Adrenal gland (tissue), 5 donors: ENCODE measurements at regions not wholly inside any gene's neighbourhood (a gene's known extent, or its start where the extent isn't known, plus 50 kb on each side); places are given as distances from the start of the nearest gene placed in this dataset.

ENCODE experiments used
- POLR2A ChIP-seq, 2 donors: fragments of 450-650 bp; IDR thresholded peaks; one replicate each; pipeline ENCODE4 v1.6.1; 2017; ENCODE audit warnings: antibody characterized with exemption in 2 of 2, mild to moderate bottlenecking in 2 of 2, moderate library complexity in 1 of 2
- TF ChIP-seq, protein P1 (sequence below), 6 experiments: fragments of 450-650 bp in 4 of 6; fragments of 200-600 bp in 2 of 6; sonication (generic) in 1 of 6; IDR thresholded peaks; 1 replicate in 5 of 6; 2 replicates in 1 of 6; pipeline versions ENCODE4 v1.5.1 to v1.8.0; 2016 to 2021; ENCODE audit warnings: antibody characterized with exemption in 6 of 6, mild to moderate bottlenecking in 2 of 6, moderate library complexity in 1 of 6
- donor health status: DM: no; HTN: no; CAD: no.

DNA sequence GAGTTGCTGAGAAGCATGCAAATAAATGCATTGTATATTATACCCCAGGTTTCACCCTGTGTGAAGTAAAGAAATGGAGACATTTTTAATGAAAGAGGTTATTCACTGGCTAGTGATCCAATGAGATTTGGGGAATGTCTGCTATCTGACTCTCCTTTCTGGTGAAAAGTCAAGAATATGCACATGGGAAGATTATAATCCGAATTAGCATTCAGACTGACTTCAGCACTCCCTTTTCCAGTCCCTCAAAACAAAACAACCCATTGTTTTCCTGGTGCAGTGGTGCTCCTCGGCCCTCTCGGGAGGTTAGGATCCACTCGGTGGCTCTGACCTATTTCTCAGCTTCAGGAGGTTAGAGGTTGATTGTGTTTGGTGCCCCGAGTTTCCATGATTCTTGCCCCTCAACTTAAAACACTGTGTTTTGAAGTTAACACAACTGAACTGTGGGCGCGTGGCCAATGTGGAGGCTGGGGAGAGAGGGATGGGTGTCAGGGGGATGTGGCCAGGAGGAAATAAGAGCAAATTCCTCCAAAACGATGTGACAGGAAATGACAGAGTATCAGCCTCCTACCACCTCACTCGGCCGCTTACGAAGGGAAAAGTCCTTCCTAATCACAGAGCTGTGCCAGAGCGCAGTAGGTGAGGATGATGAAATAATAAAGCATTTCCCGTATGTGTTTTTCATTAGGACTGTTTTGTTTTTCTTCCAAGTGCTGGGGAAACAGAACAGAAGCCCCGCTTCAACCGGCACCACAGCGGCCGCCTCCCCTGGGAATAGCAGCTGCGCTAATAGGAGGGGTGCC lies 440.1 kb downstream of the MTX2 start:
- TF ChIP-seq, protein P1, sequence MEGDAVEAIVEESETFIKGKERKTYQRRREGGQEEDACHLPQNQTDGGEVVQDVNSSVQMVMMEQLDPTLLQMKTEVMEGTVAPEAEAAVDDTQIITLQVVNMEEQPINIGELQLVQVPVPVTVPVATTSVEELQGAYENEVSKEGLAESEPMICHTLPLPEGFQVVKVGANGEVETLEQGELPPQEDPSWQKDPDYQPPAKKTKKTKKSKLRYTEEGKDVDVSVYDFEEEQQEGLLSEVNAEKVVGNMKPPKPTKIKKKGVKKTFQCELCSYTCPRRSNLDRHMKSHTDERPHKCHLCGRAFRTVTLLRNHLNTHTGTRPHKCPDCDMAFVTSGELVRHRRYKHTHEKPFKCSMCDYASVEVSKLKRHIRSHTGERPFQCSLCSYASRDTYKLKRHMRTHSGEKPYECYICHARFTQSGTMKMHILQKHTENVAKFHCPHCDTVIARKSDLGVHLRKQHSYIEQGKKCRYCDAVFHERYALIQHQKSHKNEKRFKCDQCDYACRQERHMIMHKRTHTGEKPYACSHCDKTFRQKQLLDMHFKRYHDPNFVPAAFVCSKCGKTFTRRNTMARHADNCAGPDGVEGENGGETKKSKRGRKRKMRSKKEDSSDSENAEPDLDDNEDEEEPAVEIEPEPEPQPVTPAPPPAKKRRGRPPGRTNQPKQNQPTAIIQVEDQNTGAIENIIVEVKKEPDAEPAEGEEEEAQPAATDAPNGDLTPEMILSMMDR (IDR thresholded peaks at IDR 0.05): no peak
- no peak for TF ChIP-seq POLR2A (IDR thresholded peaks at IDR 0.05)
